IPS DF 4.7 (cell line): ENCODE measurements at regions not wholly inside any gene's neighbourhood (a gene's known extent, or its start where the extent isn't known, plus 50 kb on each side); places are given as distances from the start of the nearest gene placed in this dataset.
"Not testable (repeated sequence)": the region's sequence is repeated elsewhere in the genome, so short reads cannot be mapped to it uniquely, and the experiment has no call there.

Source experiments
- DNase-seq: peaks from one replicate; pipeline ENCODE4 v3.0.0-alpha.2; 2013; ENCODE audit warnings: low spot score; ENCODE audit errors: extremely low read depth

GRCh38 chr4:62549601-62550000 lies 1349.5 kb downstream of the ADGRL3 start:
- no peak for DNase-seq

DNA sequence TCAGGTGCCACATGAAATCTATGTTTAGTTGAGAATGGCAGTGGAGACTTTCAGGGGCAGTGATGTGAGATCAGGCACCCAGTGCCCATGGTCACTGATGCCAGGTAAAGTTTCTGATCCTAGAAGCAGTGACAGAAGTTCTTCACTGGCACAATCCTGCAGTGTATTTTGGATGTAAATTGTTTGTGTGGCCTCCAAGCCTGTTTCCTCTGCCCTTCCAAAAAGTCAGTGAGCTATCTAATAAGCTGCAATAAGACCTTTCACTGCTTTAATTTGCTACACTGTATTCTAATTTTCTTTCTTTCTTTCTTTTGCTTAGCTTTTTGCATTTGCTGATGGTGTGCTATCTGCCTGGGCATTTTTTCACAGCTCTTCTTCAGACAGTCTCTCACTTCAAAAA lies 1348.6 kb downstream of the ADGRL3 start:
- no peak for DNase-seq

DNA sequence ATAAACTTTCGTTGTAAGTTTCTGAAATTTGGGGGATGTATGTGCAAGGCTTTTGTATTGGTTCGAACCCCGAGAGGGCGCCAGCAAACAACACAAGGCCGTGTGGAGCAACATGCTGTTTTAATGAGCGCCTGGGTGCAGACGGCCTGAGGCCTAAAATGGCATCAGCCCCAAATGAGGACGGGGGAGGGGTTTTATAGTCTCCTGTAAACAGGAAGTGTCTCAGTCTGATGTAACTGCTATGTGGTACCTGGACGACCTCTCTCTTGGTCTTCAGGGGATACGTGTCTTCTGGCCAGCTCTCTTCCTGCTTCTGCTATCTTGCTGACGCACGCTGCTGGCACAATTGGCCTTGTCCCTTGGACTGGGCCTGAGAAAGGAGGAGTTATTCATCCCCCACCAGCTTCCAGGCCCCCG lies 1348.0 kb downstream of the ADGRL3 start:
- DNase-seq = no peak

- DNase-seq = no peak
Measured at GRCh38 chr4:62544428-62544827, 1344.3 kb downstream of the ADGRL3 start.

DNA sequence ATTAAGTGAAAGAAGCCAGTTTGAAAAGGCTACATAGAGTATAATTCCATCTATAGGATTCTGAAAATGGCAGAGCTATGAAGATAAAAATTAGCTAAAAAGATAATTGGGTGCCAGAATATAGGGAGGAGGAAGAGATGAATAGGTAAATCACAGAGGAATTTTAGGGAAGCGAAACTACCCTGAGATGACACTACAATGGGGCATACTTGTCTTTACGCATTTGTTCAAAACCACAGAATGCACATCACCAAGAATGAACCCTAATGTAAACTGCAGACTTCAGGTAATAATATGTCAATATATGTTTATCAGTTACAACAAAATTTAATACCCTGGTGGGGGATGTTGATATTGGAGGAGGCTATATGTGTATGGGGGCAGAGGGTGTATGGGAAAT lies 1342.9 kb downstream of the ADGRL3 start:
- DNase-seq = no peak

DNA sequence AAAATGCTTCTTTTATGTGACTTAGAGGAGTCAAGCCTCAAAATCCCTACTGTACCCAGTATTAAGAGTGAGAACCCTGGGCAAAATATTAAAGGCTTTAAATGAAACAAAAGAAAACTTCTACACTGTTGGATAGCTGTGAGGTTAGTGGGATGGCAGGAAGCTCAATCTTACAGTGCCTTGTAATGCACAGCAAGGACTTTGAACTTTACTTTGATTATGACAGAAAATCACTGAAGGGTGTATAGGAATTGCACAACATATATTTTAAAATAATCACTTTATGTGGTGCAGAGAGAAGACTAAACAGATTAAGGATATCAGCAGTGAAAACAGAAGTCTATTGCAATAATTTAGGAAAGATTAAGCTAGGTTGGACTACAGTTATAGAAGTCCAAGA lies 1333.4 kb downstream of the ADGRL3 start:
- DNase-seq = no peak

DNA sequence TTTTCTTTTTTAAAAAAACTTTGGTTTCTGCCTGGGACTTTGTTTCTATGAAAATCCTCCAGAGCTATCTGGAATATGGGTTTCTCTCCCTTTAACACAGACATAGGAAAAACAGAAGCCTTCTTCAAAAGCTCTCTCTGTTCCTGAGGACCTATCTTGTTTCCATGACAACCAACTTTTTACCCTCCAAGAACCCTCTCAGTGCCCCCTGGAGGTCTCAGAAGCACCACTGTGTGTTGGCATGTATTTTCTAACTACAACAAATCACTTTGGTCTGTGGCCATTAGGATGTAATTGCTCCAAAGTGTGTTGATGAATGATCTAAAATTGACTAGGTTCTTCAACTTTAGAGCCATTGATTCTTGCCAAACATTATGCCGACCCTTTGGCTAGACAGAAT lies 1331.6 kb downstream of the ADGRL3 start:
- DNase-seq = no peak

- DNase-seq = no peak
Measured at GRCh38 chr4:62531264-62531663, 1331.1 kb downstream of the ADGRL3 start.

- DNase-seq = no peak
Measured at GRCh38 chr4:62528874-62529273, 1328.7 kb downstream of the ADGRL3 start.

DNA sequence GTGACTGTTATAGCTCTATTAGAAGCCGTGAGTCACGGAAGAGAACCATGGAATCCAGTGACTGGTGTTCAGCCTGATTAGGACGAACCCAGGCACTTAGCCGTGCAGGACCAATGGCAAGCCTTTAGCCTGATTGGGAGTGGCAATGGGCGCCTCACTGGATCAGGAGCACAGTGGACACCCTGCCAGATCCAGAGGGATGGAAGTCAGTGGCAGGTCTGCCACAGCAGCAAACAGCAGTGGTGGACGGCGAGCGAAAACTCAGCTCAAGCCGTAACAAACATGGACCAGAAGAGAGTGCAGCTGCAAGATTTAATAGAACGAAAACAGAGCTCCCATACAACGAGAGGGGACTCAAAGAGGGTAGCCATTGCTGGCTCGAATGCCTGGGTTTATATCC lies 1326.5 kb downstream of the ADGRL3 start:
- DNase-seq = no peak

- DNase-seq = no peak
Measured at GRCh38 chr4:62523256-62523655, 1323.1 kb downstream of the ADGRL3 start.

DNA sequence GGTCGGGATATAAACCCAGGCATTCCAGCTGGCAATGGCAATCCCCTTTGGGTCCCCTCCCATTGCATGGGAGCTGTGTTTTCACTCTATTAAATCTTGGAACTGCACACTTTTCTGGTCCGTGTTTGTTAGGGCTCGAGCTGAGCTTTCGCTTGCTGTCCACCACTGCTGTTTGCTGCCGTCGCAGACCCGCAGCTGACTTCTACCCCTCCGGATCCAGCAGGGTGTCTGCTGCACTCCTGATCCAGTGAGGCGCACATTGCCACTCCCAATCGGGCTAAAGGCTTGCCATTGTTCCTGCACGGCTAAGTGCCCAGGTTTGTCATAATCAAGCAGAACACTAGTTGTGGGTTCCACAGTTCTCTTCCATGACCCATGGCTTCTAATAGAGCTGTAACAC lies 1322.1 kb downstream of the ADGRL3 start:
- DNase-seq = no peak

DNA sequence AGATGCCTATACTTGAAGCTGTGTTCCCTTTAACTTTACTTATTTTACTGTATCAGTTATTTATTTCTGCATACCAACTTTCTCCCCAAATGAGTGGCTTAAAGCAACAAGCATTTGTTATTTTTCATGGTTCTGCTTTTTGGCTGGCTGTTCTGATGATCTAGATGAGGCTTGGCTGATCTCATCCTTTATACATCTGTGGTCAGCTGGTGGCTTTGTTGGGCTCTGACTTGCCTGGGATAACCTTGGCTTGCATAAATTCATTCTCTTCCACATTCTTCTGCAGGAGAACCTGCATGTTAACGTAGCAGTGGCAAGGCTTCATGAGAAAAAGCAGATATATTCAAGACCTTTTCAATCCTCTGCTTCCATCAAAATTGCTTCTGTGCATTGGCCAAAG lies 1317.6 kb downstream of the ADGRL3 start:
- DNase-seq = no peak

GRCh38 chr4:62513306-62513705 lies 1313.2 kb downstream of the ADGRL3 start:
- no peak for DNase-seq

GRCh38 chr4:62512271-62512670 lies 1312.1 kb downstream of the ADGRL3 start:
- DNase-seq = no peak

- DNase-seq = no peak
Measured at GRCh38 chr4:62510228-62510627, 1310.1 kb downstream of the ADGRL3 start.

DNA sequence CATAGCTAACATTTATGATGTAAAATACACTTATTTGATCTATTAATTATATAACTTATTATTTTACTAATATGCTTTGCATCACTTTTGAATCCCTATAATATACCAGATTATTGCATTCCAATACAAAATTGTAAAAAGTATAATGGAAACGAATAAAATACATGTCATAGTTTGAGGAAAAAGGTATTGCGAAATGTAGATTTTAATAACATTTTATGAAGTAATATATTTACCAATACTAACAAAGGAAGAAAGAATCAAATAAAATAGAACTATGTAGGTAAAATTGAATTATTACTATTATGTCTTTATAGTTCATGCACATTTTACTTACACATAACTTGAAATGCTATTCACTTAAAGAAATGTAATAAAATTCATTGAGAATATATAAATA lies 1300.2 kb downstream of the ADGRL3 start:
- no peak for DNase-seq

GRCh38 chr4:62495032-62495431 lies 1294.9 kb downstream of the ADGRL3 start:
- DNase-seq = no peak

- not testable (repeated sequence) for DNase-seq
Measured at GRCh38 chr4:62491756-62492155, 1291.6 kb downstream of the ADGRL3 start.

GRCh38 chr4:62490635-62491034 lies 1290.5 kb downstream of the ADGRL3 start:
- DNase-seq = no peak

DNA sequence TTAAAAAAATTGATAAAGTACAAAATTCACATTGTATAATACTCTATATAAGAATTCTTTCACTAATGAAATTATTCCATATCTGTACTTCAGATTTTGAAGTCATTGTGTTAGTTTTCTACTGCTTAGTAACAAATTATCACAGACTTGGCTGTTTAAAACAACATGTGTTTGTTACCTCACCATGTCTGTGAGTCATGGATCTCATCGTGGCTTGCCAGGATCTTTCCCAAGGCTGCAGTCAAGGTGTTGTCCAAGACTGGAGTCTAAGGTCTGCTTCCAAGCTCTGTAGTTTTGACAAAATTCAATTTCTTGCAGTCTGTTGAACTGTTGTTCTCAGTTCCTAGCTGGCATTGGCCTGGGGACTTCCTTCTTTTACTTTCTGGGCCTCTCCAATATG lies 1286.9 kb downstream of the ADGRL3 start:
- no peak for DNase-seq

DNA sequence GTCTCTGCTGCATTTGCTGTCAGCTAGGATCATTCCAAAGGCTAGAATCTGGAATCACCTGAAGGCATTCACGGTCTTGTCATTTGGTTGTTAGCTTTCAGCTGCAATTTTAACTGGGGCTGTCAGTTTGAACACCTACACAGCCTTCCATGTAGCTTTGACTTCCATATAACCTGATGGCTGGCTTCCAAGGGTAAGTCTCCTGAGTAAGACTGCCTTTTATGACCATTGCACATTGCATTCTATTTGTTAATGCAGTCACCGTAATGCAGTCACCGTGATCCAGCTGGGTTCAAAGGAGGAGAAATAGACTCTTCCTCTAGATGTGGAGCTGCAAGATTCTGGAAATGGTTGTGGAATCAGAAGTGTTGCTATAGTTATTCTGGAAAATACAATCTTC lies 1284.2 kb downstream of the ADGRL3 start:
- DNase-seq = no peak

- no peak for DNase-seq
Measured at GRCh38 chr4:62482355-62482754, 1282.2 kb downstream of the ADGRL3 start.

DNA sequence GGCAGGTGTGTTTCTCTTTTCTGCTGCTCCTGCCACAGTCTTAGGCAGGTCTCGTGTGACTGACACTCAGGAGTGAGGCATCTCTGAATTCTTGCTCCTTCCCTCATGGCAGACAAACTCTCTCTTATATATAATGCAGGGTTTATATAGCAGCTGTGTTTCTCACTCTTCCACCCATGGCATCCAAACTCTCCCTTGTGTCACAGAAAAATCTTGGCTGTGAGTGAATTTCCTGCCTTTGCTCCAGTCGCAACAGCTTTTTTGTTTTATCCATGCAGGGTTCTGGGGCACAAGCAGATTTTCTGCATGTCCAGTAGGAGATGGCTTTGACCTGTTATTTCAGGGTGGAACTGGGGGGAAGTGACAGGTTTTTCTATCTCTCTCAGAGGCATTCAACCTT lies 1275.5 kb downstream of the ADGRL3 start:
- DNase-seq = no peak
